Endothelial cell of umbilical vein (primary cell): ENCODE measurements at regions not wholly inside any gene's neighbourhood (a gene's known extent, or its start where the extent isn't known, plus 50 kb on each side); places are given as distances from the start of the nearest gene placed in this dataset.

Source experiments
- CTCF ChIP-seq, 2 donors: IDR thresholded peaks; 1 replicate in 1 of 2; 2 replicates in 1 of 2; pipeline ENCODE4 v1.5.1; 2011; ENCODE audit warnings: low read length in 2 of 2, mild to moderate bottlenecking in 2 of 2, moderate library complexity in 2 of 2, control low read depth in 1 of 2, inconsistent platforms in 1 of 2, low read depth in 1 of 2; ENCODE audit not compliant: insufficient read depth in 1 of 2; ENCODE audit errors: extremely low read depth in 1 of 2
- EZH2 ChIP-seq: IDR thresholded peaks from 2 replicates; pipeline ENCODE4 v1.6.1; 2012; ENCODE audit warnings: borderline replicate concordance, low read depth, mild to moderate bottlenecking, moderate library complexity, low read length, inconsistent platforms; ENCODE audit not compliant: severe bottlenecking
- POLR2A ChIP-seq: IDR thresholded peaks from 2 replicates; pipeline ENCODE4 v1.6.1; 2012; ENCODE audit warnings: low read depth, mild to moderate bottlenecking, control low read depth, low read length
- POLR2AphosphoS5 ChIP-seq: IDR thresholded peaks from 2 replicates; pipeline ENCODE4 v1.6.1; 2012; ENCODE audit warnings: low read depth, mild to moderate bottlenecking, control low read depth, low read length, moderate library complexity; ENCODE audit not compliant: insufficient read depth

- TF ChIP-seq CTCF (IDR thresholded peaks at IDR 0.05; ENCODE audit: extremely low read depth in 1 of 2, insufficient read depth in 1 of 2, low read depth in 1 of 2, low read length in 2 of 2) (no peak), POLR2A (no peak), EZH2 (no peak), POLR2AphosphoS5 (no peak)
Measured at GRCh38 chr6:85006362-85006761, 242.0 kb upstream of the TBX18 start.
